Esophagus squamous epithelium (tissue), 5 donors: ENCODE measurements at regions not wholly inside any gene's neighbourhood (a gene's known extent, or its start where the extent isn't known, plus 50 kb on each side); places are given as distances from the start of the nearest gene placed in this dataset.

ENCODE experiments used
- DNase-seq: peaks from one replicate; lab custom pipeline; 2025; lab: John Stamatoyannopoulos, UW
- H3K27ac ChIP-seq, 4 donors: fragments of 200-600 bp; sonication (generic); one replicate each; pipeline ENCODE4 v1.5.1; 2016 to 2019; ENCODE audit warnings: mild to moderate bottlenecking in 1 of 4
- H3K27me3 ChIP-seq, 4 donors: fragments of 200-600 bp; sonication (generic); 1 replicate in 3 of 4; 2 replicates in 1 of 4; pipeline versions ENCODE4 v1.5.1 to v1.6.0; 2017 to 2021; ENCODE audit warnings: antibody characterized with exemption in 1 of 4
- H3K36me3 ChIP-seq, 3 donors: fragments of 200-600 bp; sonication (generic); one replicate each; pipeline ENCODE4 v1.5.1; 2016 to 2019
- H3K4me1 ChIP-seq, 3 donors: fragments of 200-600 bp; sonication (generic); one replicate each; pipeline ENCODE4 v1.5.1; 2017 to 2019
- H3K4me3 ChIP-seq, 4 donors: fragments of 200-600 bp; sonication (generic); 1 replicate in 3 of 4; 2 replicates in 1 of 4; pipeline ENCODE4 v1.5.1; 2016 to 2019; ENCODE audit warnings: mild to moderate bottlenecking in 2 of 4, moderate library complexity in 1 of 4
- H3K9me3 ChIP-seq, 3 donors: fragments of 200-600 bp; sonication (generic); one replicate each; pipeline ENCODE4 v1.5.1; 2016 to 2019
- CTCF ChIP-seq, 6 experiments: fragments of 450-650 bp in 4 of 6; fragments of 200-600 bp in 2 of 6; sonication (generic) in 2 of 6; IDR thresholded peaks; one replicate each; pipeline ENCODE4 v1.5.1; 2016 to 2019; ENCODE audit warnings: antibody characterized with exemption in 6 of 6, mild to moderate bottlenecking in 4 of 6, moderate library complexity in 4 of 6
- POLR2A ChIP-seq, 4 donors: fragments of 450-650 bp; IDR thresholded peaks; one replicate each; pipeline ENCODE4 v1.6.1; 2017; ENCODE audit warnings: antibody characterized with exemption in 4 of 4, mild to moderate bottlenecking in 4 of 4, moderate library complexity in 3 of 4
- WGBS, 2 donors: methylation state at CpG; one replicate each; pipeline ENCODE4 v1.1.5; 2018; 5-methylcytosine and 5-hydroxymethylcytosine counted together
- intact Hi-C: fragments of 100-400 bp; cut with DNase I; formaldehyde crosslinking; loops from one replicate; pipeline ENCODE4 v1.15.0; 2022
- donor health status: DM: yes; HTN: yes; CAD: no.

GRCh38 chr16:51898872-51899271 is 648.1 kb downstream of the TOX3 start:
- Histone ChIP-seq H3K9me3 (no peaks in the 10 kb centered on the region), H3K27ac (no peak overlapping the region), H3K36me3 (no peaks in the 10 kb centered on the region), H3K4me3 (no peak overlapping the region), H3K27me3 (no peaks in the 10 kb centered on the region), H3K4me1 (no peaks in the 10 kb centered on the region)
- intact Hi-C loops: no loop called here
- no peak for TF ChIP-seq CTCF (IDR thresholded peaks at IDR 0.05)
- TF ChIP-seq POLR2A (IDR thresholded peaks at IDR 0.05): no peak
- no peak for DNase-seq

GRCh38 chr16:51896013-51896412 is 650.9 kb downstream of the TOX3 start:
- H3K9me3 ChIP-seq: no peaks in the 10 kb centered on the region
- no peak overlapping the region for H3K4me3 ChIP-seq
- no peaks in the 10 kb centered on the region for H3K4me1 ChIP-seq
- no peaks in the 10 kb centered on the region for H3K36me3 ChIP-seq
- DNase-seq: no peak
- intact Hi-C loops: no loop called here
- TF ChIP-seq POLR2A (IDR thresholded peaks at IDR 0.05): no peak
- TF ChIP-seq CTCF (IDR thresholded peaks at IDR 0.05): no peak
- 78 to 85% methylated on average over 2 of the region's 2 CpGs for WGBS, 2 donors
- no peak overlapping the region for H3K27ac ChIP-seq
- no peaks in the 10 kb centered on the region for H3K27me3 ChIP-seq

GRCh38 chr16:51892293-51893007 is 654.5 kb downstream of the TOX3 start:
- DNase-seq: no peak
- Histone ChIP-seq H3K9me3 (no peaks in the 10 kb centered on the region), H3K27ac (no peak overlapping the region), H3K36me3 (no peaks in the 10 kb centered on the region), H3K4me1 (no peaks in the 10 kb centered on the region), H3K4me3 (no peak overlapping the region), H3K27me3 (no peaks in the 10 kb centered on the region)
- intact Hi-C loops: no loop called here
- 66 to 74% methylated on average over 11 of the region's 11 CpGs for WGBS, 2 donors
- TF ChIP-seq CTCF (IDR thresholded peaks at IDR 0.05): no peak
- TF ChIP-seq POLR2A (IDR thresholded peaks at IDR 0.05): no peak

GRCh38 chr16:51888534-51888933 is 658.4 kb downstream of the TOX3 start:
- H3K27ac ChIP-seq: no peak overlapping the region
- TF ChIP-seq CTCF (IDR thresholded peaks at IDR 0.05): no peak
- no peak for TF ChIP-seq POLR2A (IDR thresholded peaks at IDR 0.05)
- H3K27me3 ChIP-seq: no peaks in the 10 kb centered on the region
- no peak for DNase-seq
- intact Hi-C loops: no loop called here
- H3K9me3 ChIP-seq: no peaks in the 10 kb centered on the region
- no peak overlapping the region for H3K4me3 ChIP-seq
- WGBS, 2 donors: 58 to 63% methylated on average over 1 of the region's 1 CpG
- H3K4me1 ChIP-seq: no peaks in the 10 kb centered on the region
- H3K36me3 ChIP-seq: no peaks in the 10 kb centered on the region

GRCh38 chr16:51888016-51888415 is 658.9 kb downstream of the TOX3 start:
- intact Hi-C loops: no loop called here

More at GRCh38 chr16:51888016-51888415, 658.9 kb downstream of the TOX3 start:
- Histone ChIP-seq H3K27ac (no peak overlapping the region), H3K36me3 (no peaks in the 10 kb centered on the region), H3K27me3 (no peaks in the 10 kb centered on the region), H3K4me3 (no peak overlapping the region), H3K9me3 (no peaks in the 10 kb centered on the region), H3K4me1 (no peaks in the 10 kb centered on the region)
- TF ChIP-seq POLR2A (IDR thresholded peaks at IDR 0.05) (no peak), CTCF (IDR thresholded peaks at IDR 0.05) (no peak)
- 27 to 68% methylated on average over 1 of the region's 1 CpG for WGBS, 2 donors
- no peak for DNase-seq
